HG03039 (cell line): ENCODE measurements at regions not wholly inside any gene's neighbourhood (a gene's known extent, or its start where the extent isn't known, plus 50 kb on each side); places are given as distances from the start of the nearest gene placed in this dataset.
A peak's percentile ranks its signal among the peaks of the same experiment; 100 is the strongest.
"Not testable (repeated sequence)": the region's sequence is repeated elsewhere in the genome, so short reads cannot be mapped to it uniquely, and the experiment has no call there.

ENCODE experiments used
- ATAC-seq: cut with Tn5 transposase; IDR thresholded peaks from one replicate; pipeline ENCODE4 v1.9.1; 2021; ENCODE audit warnings: mild to moderate bottlenecking, moderate library complexity; ENCODE audit not compliant: unreplicated experiment

DNA sequence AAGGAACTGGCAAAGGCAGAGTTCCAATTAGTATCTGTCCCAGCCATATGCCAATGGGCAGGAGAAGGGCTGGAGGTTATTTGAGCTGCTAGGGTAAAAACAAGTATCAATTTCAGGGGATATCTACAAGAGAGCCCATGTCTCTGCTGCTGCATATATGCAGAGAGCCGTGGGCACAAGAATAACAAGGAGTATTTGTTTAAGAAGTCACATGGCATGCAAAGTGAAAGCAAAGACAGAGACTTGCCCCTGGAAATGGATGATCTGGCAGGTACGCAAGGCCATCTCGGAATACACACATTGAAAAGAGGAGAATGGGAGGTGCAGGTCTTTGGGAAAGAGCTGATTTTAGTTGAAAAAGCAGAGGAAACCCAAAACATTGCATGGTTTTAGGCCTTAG, 170.6 kb downstream of the EVA1A start:
- ATAC-seq = no peak

- no peak for ATAC-seq
These were observed 171.5 kb downstream of the EVA1A start for GRCh38 chr2:75389271-75389670.

DNA sequence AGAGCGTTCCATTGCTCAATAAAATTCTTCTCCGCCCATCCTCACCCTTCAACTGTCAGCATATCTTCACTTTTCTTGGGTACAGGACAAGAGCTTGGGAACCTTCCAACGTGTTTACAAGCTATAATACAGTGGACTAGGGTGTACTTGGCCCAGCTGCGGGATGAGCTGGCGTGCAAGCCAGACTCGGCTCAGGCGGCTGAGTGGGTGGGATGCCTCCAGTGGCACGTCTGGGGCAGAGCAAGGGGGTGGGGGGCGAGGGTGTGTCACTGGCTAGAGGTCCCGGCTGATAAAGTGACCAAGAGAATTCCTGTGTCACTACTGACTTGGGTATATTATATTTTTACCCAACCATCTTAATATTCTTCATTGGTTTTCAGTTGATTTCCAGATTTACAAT, 179.7 kb downstream of the EVA1A start:
- no peak for ATAC-seq

DNA sequence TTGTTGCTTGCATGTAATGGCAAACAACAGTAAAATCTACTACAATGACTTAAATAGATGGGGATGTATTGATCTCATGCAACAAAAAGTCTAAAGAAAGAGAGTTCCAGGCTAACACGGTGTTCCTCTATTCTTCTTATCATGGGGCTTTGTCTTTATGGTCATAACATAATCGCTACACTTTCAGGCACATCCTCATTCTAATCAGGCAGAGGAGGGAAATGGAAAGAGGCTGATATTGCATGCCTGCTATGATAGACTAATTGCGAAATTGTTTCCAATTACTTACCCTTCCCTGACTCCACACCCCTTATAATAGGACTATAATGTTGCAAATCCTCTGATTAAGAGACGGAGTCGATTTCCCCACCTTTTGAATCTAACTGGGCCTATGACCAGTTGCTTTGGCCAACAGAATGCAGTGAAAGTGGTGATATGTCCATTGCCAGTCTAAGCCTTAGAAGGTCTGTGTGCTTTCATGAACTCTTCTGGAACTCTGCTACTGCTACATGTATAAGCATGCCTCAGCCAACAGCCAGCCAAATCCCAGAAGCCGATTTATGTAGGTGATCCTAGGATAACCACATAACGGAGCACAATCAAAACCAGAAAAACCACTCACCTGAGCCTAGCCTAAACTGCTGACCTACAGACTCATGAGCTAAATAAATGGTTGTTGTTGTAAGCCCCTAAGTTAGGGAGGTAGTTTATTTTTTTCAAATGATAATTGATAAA, 180.3 kb upstream of the TACR1 start:
- ATAC-seq = no peak

DNA sequence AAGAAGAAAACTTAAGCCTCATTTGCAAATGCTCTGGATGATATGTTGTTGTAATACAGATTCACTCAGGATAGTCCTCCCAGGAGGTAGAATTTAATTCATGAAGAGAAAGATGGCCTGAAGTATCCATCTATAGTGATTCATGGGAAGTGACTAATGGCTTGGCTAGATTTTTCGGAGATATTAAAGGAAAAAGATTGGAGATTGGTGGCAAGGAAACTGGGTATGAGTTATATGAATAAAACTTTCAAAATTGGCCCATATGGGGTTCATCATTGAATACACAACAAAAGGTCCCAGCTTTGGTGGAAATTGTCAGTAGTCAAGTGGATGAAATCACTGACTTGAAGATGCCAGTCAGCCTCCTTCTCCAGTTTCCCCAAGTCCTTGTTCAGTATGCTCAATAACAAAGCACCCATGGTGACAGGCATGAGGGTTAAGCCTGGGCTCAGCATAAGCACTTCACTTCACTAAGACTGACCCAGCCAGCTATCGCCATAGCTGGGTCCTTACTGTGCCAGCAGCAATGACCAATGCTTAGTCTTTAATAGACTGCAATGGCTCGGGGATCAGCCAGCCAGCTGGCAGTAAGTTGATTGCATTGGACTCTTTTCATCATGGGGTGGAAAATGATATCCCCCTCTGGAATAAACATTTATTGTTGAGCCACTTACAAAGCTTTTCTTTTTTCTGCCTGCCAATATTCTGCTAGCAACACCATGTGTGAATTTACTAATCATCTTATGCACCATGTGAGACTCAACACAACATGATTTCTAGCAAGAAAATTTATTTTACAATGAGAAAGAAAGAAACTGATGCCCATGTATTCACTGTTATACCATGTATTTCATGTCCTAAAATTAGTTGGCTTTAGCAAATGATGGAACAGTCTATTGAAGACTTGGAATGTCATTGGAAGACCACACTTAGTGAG, 176.6 kb upstream of the TACR1 start:
- ATAC-seq = no peak

- not testable (repeated sequence) for ATAC-seq
These were observed 175.2 kb upstream of the TACR1 start for GRCh38 chr2:75374414-75374957.

DNA sequence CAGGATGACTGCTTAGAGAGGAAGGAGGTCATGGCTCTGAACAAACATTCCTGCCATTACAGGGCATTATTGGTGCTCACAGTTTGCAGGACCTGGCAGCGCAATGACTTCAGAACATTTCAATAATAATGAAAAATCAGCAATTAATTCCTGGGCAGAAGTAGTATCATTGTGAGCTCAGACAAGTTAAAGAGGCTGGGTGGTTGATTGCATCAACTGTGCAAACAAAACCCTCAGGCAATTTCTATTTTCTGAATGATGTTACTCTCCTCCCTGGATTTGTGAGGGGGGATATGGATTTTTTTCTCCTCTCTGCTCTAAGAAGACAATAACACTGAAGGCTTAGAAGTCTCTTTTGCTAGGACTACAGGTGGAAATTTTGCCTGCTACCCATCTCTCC, 168.1 kb upstream of the TACR1 start:
- no peak for ATAC-seq

DNA sequence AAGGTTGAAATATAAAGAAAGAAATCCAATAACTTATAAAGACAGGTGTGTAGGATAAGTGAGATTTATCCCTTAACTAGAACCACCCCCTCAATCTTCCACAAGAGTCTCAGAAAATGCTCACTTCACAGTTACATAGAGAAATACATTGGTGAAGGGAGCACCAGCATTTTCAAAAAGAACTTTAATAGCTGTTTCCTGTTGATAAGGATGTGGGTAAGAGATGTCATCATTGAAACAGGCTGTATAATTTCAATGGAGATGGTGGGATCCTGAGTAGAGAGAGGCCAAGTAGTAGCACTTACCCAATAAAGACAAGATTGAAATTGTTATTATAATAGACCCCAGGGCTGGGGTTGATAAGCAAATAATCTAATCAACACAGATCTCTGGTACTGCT, 162.2 kb upstream of the TACR1 start:
- no peak for ATAC-seq

DNA sequence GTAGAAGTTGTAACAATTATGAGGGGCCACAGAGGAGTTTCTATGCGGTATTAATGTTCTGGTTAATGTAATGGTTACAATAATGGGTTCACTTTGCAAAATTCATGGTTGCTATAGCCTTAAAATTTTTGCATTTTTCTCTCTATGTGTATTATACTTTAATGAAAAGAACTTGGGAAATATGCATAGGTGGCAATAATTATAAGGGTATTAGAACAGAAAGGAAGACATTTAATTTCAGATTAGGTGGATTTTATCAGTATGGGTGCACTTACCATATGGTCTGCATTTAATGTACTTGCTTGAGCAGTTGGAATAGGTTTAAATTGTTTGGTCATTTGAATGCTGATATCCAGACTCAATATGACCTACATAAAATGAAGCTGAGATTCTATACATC, 161.6 kb upstream of the TACR1 start:
- no peak for ATAC-seq

GRCh38 chr2:75356865-75357264, 157.5 kb upstream of the TACR1 start:
- ATAC-seq = no peak

DNA sequence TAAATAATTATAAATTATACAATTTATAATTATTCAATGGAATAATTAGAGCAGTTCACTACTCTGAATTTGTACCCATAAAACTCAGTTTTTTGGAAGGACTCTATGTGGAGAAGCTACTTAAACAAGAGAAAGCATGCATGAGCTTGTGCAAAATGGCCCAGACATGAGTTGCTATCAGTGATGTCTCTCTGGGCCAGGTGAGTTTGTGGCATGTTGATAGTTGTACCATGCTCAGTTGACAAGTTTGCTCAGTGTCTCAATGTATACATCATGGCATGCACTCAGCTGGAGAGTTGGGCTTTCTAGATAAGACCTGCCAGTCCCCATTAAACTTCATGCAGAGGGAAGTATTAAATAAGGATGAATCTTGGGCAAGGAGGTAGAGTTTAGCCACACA, 153.8 kb upstream of the TACR1 start:
- no peak for ATAC-seq

DNA sequence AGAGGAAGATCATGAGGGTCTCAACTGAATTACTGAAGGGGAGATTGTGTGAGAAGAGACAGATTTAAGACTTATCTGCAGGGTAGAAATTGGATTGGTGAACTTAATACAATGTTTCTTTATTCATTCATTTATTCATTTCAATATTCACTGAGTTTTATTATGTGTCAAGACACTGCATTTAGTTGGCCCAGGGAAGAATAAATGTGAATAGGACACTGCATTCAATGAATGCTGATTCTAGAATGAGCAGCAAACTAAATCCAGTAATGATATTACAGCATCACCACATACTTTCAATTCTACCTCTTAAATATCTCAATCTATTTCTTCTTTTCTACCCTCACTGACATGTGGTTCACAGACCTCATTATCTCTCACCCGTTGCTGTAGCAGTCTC, 149.0 kb upstream of the TACR1 start:
- ATAC-seq = no peak

DNA sequence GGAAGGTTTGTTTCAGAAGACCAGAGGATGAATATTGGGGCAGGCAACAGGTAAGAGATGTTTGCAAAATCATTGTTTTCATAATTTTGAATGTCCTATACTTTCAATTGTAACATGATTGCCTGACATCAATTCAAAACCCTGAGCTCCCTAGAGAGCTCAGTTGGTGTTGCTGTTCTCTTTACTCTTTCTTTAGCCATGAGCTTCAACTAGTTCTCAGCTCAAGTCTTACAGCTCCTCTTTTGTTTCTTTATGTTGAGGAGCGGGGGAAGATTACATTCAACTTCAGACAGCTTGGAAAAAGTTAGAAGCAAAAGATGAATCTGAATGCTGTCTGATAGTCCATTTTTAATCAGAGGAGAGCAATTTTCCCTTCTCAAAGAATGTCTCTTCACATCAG, 144.8 kb upstream of the TACR1 start:
- no peak for ATAC-seq

DNA sequence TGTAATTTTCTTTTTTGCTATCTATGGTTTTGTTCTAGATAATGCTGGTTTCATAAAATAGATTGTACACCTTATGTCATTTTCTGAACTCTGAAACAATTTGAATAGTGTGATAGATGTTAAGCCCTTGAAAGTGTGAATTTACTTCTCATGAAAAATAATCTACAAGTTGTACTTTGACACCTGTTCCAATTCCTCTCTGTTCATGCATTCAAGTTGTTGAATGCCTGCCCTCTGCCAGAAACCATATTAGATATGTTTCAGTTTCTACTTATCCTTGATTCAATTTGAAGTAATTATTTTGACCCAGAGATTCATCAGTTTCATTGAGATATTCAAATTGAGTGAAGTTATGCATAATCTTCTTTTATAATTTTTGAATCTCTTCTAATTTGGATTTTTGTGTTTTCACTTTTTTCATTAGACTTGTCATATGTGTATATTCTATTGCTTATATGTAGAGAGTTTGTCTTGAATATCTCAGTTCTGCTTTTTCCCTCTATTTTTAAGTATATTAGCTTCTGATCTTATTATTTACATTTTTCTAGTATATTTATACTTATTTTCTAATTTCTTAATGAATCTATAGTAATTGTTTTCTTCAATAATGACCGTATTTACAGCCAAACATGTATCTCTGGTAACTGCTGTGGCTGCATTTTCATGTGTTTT, 143.3 kb upstream of the TACR1 start:
- peak; percentile 48 for ATAC-seq

DNA sequence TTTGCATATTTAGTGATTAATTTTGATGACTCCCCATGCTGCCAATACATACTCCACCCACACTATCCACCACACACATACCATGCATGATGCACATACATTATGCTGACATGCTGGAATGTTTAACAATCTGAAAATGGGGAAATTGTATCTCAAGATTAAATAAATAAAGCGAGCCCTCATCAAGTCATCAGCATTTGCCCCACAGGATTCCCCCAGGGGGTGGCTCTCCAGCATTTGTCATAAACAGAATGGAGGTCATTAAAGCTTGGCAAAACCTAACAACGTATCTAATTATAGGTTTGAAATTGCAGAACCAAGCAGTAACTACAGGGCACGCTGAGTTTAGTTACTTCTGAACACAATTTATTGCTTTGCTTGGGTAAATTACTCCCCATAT, 141.2 kb upstream of the TACR1 start:
- no peak for ATAC-seq

DNA sequence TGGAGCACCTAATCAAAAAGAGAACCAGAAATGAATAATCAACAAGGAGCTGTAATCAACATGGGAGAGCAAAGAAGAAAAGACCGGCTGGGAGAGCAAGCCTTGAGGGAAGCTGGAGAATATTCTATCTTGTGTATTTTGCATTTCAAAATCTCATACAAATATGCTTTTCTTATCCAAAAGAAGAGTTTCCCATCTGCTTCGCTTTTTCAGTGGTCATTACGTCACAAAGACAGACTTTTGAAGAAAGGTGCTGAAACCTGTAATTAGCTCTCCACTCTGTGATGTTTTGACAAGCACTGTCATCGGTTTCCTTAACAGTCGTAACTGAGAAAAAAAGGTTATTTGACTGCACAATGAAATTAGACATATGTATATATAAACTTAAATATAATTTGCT, 139.1 kb upstream of the TACR1 start:
- no peak for ATAC-seq

DNA sequence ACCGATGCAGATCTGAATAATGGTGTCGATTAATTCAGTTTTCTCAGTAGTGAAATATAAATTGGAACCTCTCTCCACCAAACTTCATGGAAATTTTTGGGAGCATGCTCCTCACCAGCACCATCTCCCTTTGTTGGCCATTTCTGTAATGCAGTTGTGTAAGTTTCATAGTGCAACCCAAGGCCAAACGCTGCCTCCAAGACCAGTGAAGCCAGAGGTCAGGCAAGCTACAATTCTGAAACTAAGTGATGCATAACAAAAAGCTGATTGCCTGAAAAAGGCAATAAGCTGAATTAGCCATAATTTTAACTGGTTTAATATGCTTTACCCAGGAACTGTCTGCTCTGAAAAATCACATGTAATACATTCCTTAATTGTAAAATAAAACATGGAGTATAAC, 138.3 kb upstream of the TACR1 start:
- no peak for ATAC-seq

DNA sequence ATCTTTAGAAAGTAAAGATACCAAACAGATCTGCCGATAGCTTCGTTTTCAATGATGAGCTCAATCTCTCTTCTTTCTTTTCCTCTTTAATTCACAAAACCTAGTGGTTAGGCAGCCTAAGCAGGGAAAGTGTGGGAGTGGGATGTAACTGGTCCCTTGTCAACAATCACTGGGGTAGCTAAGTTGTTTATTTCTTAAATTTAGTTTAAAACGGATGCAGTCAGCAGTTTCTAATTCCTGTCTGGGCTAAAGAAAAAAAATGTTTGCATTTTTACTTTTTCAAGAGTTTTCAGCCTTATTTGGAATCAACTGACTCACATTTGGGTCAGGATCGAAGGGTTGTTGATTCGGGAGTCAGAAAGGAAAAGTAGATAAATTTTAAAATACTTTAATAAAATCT, 137.7 kb upstream of the TACR1 start:
- no peak for ATAC-seq

GRCh38 chr2:75336451-75336850, 137.1 kb upstream of the TACR1 start:
- ATAC-seq = no peak

DNA sequence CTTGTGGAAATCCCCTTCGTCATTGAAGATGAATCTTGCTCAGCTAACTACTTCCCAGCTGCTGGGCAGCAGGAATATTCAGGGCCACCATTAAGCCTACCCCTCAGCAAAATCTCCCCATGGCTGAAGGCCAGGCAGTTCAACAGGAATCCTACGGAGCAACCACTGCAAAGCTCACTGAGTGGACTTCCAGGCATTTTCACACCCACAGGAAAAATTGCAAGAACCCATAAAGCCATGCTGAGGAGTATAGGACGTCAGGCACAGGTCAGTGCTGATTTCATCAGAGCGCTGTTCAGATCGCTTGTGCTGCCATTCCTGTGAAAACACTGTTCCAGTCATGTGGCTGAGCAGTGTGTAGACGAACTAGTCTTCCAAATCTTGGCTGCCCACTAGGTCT, 134.8 kb upstream of the TACR1 start:
- ATAC-seq = no peak

GRCh38 chr2:75333646-75334045, 134.3 kb upstream of the TACR1 start:
- ATAC-seq = no peak
